D721Med (cell line): ENCODE measurements at regions not wholly inside any gene's neighbourhood (a gene's known extent, or its start where the extent isn't known, plus 50 kb on each side); places are given as distances from the start of the nearest gene placed in this dataset.

Experiments
- DNase-seq: peaks from one replicate; pipeline ENCODE4 v3.0.0; 2011; ENCODE audit warnings: low spot score; ENCODE audit not compliant: insufficient read length
- FAIRE-seq: peaks from 2 replicates; lab custom pipeline; 2011; peaks lifted over from hg19 to GRCh38; lab: Jason Lieb, UNC
- CTCF ChIP-seq: IDR thresholded peaks from 2 replicates; pipeline ENCODE4 v1.5.1; 2012; ENCODE audit warnings: mild to moderate bottlenecking, control low read depth; ENCODE audit not compliant: insufficient read depth; ENCODE audit errors: missing control alignments

DNA sequence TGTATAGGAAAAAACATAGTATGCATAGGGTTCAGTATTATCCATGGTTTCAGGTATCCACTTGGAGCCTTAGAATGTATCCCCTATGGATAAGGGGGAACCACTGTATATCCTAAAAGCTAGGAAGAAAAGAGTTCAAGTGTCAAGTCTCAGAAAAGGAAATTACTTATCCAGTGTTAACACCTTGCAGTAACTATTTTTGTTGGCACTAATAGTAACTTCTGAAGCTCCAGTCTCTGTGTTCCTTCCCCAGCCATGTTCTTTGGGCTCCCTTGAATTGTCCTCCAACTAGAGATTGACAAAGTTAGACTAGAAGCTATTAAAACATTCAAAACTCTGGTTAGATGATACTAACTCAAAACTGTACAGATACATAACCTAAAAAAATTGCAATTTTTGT lies 370.8 kb downstream of the NFIB start:
- no peak for DNase-seq
- TF ChIP-seq CTCF, result no peak
- FAIRE-seq, result no peak

GRCh38 chr9:13942695-13943094 lies 371.2 kb downstream of the NFIB start:
- FAIRE-seq (no peak), DNase-seq (no peak)
- TF ChIP-seq CTCF, result no peak

GRCh38 chr9:13942201-13942600 lies 371.7 kb downstream of the NFIB start:
- no peak for FAIRE-seq
- no peak for TF ChIP-seq CTCF
- DNase-seq, result no peak

DNA sequence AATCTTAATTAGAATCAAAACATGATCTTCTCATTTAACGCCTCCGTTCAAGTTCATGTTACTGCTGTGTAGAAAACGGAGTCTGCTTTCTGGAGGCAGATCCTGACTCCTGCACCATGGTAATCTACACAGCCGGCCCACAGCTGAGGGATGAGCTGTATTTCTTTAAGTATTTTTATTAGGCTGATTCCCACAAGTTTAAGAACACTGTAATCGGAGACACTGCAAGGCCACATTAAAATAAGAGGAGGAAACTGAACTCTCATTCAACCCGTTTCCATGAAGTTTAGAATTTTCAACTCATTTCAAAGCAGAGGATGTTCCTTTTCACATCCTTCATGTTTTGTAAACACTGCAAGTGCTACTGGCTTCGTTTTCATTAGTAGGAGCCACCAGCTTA lies 372.2 kb downstream of the NFIB start:
- DNase-seq, result no peak
- FAIRE-seq, result no peak
- no peak for TF ChIP-seq CTCF

- DNase-seq (no peak), FAIRE-seq (no peak)
- no peak for TF ChIP-seq CTCF
Measured at GRCh38 chr9:13939701-13940490, 374.0 kb downstream of the NFIB start.

DNA sequence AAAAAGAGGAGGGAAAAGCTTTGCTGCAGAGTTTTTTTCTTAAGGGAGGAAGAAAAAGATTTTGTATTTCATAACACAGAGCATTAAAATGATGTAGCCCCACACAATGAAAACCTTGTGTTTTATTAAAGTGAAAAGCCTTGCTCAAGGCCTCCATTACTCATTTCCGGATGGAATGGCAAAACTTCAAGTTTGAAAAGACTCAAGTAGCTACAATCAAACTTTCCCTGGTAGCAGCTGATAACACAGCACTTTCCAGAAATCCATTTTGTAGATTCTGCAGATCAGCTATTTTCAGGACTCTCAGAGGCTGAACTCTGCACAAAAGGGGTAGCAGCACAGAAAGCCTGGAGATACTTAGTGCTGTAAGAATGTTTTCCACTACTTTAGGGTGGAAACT lies 374.8 kb downstream of the NFIB start:
- TF ChIP-seq CTCF, result no peak
- FAIRE-seq, result no peak
- no peak for DNase-seq

GRCh38 chr9:13934416-13934815 lies 379.5 kb downstream of the NFIB start:
- FAIRE-seq (no peak), DNase-seq (no peak)
- no peak for TF ChIP-seq CTCF
